GM23338 (cell line): ENCODE measurements at regions not wholly inside any gene's neighbourhood (a gene's known extent, or its start where the extent isn't known, plus 50 kb on each side); places are given as distances from the start of the nearest gene placed in this dataset.

Experiments
- ATAC-seq: fragments of 200-7000 bp; cut with Tn5 transposase; 3 replicates; pipeline ENCODE4 v1.9.1; 2020
- DNase-seq: peaks from one replicate; pipeline ENCODE4 v3.0.0-alpha.2; 2015; ENCODE audit warnings: low spot score
- H2AFZ ChIP-seq: fragments of 200-600 bp; sonication (generic); 2 replicates; pipeline ENCODE4 v1.8.0; 2016; ENCODE audit warnings: antibody characterized with exemption, mild to moderate bottlenecking, moderate library complexity
- H3F3A ChIP-seq: fragments of 200-600 bp; sonication (generic); replicated peaks from 2 replicates; pipeline ENCODE4 v1.8.0; 2017; ENCODE audit warnings: antibody characterized with exemption, mixed run types, low read depth
- H3K27ac ChIP-seq: fragments of 200-600 bp; sonication (generic); 2 replicates; pipeline ENCODE4 v1.6.1; 2016; ENCODE audit warnings: low read depth
- H3K27me3 ChIP-seq: fragments of 200-600 bp; sonication (generic); 2 replicates; pipeline ENCODE4 v1.8.0; 2016; ENCODE audit warnings: mild to moderate bottlenecking, mixed run types, moderate library complexity; ENCODE audit not compliant: insufficient read depth
- H3K36me3 ChIP-seq: fragments of 200-600 bp; sonication (generic); 2 replicates; pipeline ENCODE4 v1.8.0; 2016; ENCODE audit warnings: mild to moderate bottlenecking; ENCODE audit not compliant: insufficient read depth
- H3K4me1 ChIP-seq: fragments of 200-600 bp; sonication (generic); 2 replicates; pipeline ENCODE4 v1.8.0; 2016; ENCODE audit warnings: mild to moderate bottlenecking, moderate library complexity; ENCODE audit not compliant: insufficient read depth
- H3K4me2 ChIP-seq: fragments of 200-600 bp; sonication (generic); 2 replicates; pipeline ENCODE4 v1.7.1; 2017; ENCODE audit warnings: mixed run types
- H3K4me3 ChIP-seq: fragments of 200-600 bp; sonication (generic); 2 replicates; pipeline ENCODE4 v1.6.1; 2016; ENCODE audit warnings: mixed run types
- H3K79me2 ChIP-seq: fragments of 200-600 bp; sonication (generic); replicated peaks from 2 replicates; pipeline ENCODE4 v1.8.0; 2017; ENCODE audit warnings: mild to moderate bottlenecking; ENCODE audit not compliant: insufficient read depth
- H3K9me2 ChIP-seq: fragments of 200-600 bp; sonication (generic); 2 replicates; pipeline ENCODE4 v1.8.0; 2017; ENCODE audit not compliant: insufficient read depth
- H4K20me1 ChIP-seq: fragments of 200-600 bp; sonication (generic); replicated peaks from 2 replicates; pipeline ENCODE4 v1.8.0; 2017; ENCODE audit warnings: mild to moderate bottlenecking; ENCODE audit not compliant: insufficient read depth
- H3K27ac Mint-ChIP-seq: 2 replicates; pipeline ENCODE4 v1.8.0; 2020; ENCODE audit warnings: inconsistent platforms, mild to moderate bottlenecking, moderate library complexity, mixed read lengths
- H3K27me3 Mint-ChIP-seq: 3 replicates; pipeline ENCODE4 v1.8.0; 2022; ENCODE audit warnings: low read depth, mild to moderate bottlenecking, moderate library complexity, mixed read lengths, inconsistent platforms; ENCODE audit not compliant: insufficient read depth, poor library complexity
- H3K36me3 Mint-ChIP-seq: 3 replicates; pipeline ENCODE4 v1.8.0; 2021; ENCODE audit warnings: low read depth, mild to moderate bottlenecking, inconsistent platforms, moderate library complexity, mixed read lengths
- H3K4me1 Mint-ChIP-seq: 3 replicates; pipeline ENCODE4 v1.8.0; 2020; ENCODE audit warnings: mild to moderate bottlenecking, inconsistent platforms, mixed read lengths
- H3K4me3 Mint-ChIP-seq: 3 replicates; pipeline ENCODE4 v1.8.0; 2021; ENCODE audit warnings: moderate library complexity, mild to moderate bottlenecking, inconsistent platforms, mixed read lengths
- H3K9me3 Mint-ChIP-seq: 3 replicates; pipeline ENCODE4 v1.8.0; 2020; ENCODE audit warnings: moderate library complexity, mild to moderate bottlenecking, inconsistent platforms, mixed read lengths
- CTCF ChIP-seq, 2 experiments: fragments of 200-600 bp in 1 of 2; sonication (generic) in 1 of 2; conservative IDR thresholded peaks; 2 replicates each; pipeline versions ENCODE4 v1.5.1 to v1.6.1; 2016 to 2017; ENCODE audit warnings: antibody characterized with exemption in 2 of 2, low read depth in 2 of 2, mild to moderate bottlenecking in 2 of 2, moderate library complexity in 1 of 2
- EZH2 ChIP-seq: fragments of 200-600 bp; sonication (generic); IDR thresholded peaks from one replicate; pipeline ENCODE4 v1.8.0; 2017; ENCODE audit warnings: antibody characterized with exemption, mild to moderate bottlenecking, low read depth; ENCODE audit not compliant: unreplicated experiment
- EZH2phosphoT487 ChIP-seq: fragments of 200-600 bp; sonication (generic); IDR thresholded peaks from one replicate; pipeline ENCODE4 v1.8.1; 2018; ENCODE audit warnings: antibody characterized with exemption; ENCODE audit not compliant: unreplicated experiment
- JUNB ChIP-seq: IDR thresholded peaks from one replicate; pipeline ENCODE4 v1.6.1; 2016; ENCODE audit warnings: antibody characterized with exemption; ENCODE audit not compliant: unreplicated experiment
- POLR2AphosphoS5 ChIP-seq: IDR thresholded peaks from 2 replicates; pipeline ENCODE4 v1.6.1; 2016; ENCODE audit warnings: antibody characterized with exemption, low read depth
- ZNF462 ChIP-seq: fragments of 250-450 bp; sonication (Bioruptor Pico); IDR thresholded peaks from 2 replicates; pipeline ENCODE4 v1.5.0; 2020; ENCODE audit warnings: mild to moderate bottlenecking, moderate library complexity

- TF ChIP-seq ZNF462 (CRISPR knock-in tag) (no peak), POLR2AphosphoS5 (no peak), EZH2 (no peak)
Observed at GRCh38 chr5:9775339-9775738, 145.2 kb upstream of the TAS2R1 start (continued).

GRCh38 chr5:9774472-9775079, 144.4 kb upstream of the TAS2R1 start:
- ATAC-seq (peak; percentile 56), DNase-seq (peak; percentile 65)
- no peak overlapping the region for H3K4me3 ChIP-seq
- H3K4me2 ChIP-seq = no peak overlapping the region
- H4K20me1 ChIP-seq = no peaks in the 10 kb centered on the region
- H3F3A ChIP-seq = no peaks in the 10 kb centered on the region
- 0 out of 2 replicates have a peak, but pooled peaks cover 10% of the 10 kb centered on the region for H3K9me2 ChIP-seq
- H3K4me3 Mint-ChIP-seq = no peak overlapping the region
- no peaks in the 10 kb centered on the region for H3K36me3 Mint-ChIP-seq
- no peak overlapping the region for H3K27ac ChIP-seq
- H3K27me3 Mint-ChIP-seq = no peaks in the 10 kb centered on the region
- H3K9me3 Mint-ChIP-seq = no peaks in the 10 kb centered on the region; the same call in 1 of the 3 replicates
- no peaks in the 10 kb centered on the region for H3K4me1 ChIP-seq
- H3K27ac Mint-ChIP-seq = no peak overlapping the region
- no peaks in the 10 kb centered on the region for H3K27me3 ChIP-seq
- peak; percentile 46 to 75; a peak in 3 of 4 replicates for TF ChIP-seq CTCF (conservative IDR thresholded peaks at IDR 0.05; ENCODE audit: low read depth in 2 of 2)
- TF ChIP-seq EZH2phosphoT487 = no peak
- TF ChIP-seq JUNB = no peak
- H2AFZ ChIP-seq = peak overlapping the region; percentile 75; the same call in 1 of the 2 replicates
- H3K36me3 ChIP-seq = no peaks in the 10 kb centered on the region
- no peaks in the 10 kb centered on the region for H3K79me2 ChIP-seq
- H3K4me1 Mint-ChIP-seq = no peaks in the 10 kb centered on the region
